Stimulated activated naive CD4-positive, alpha-beta T cell (primary cell): ENCODE measurements at regions not wholly inside any gene's neighbourhood (a gene's known extent, or its start where the extent isn't known, plus 50 kb on each side); places are given as distances from the start of the nearest gene placed in this dataset.

Experiments used
- DNase-seq, 6 experiments: peaks; one replicate each; lab custom pipeline; 2025; lab: John Stamatoyannopoulos, UW

DNA sequence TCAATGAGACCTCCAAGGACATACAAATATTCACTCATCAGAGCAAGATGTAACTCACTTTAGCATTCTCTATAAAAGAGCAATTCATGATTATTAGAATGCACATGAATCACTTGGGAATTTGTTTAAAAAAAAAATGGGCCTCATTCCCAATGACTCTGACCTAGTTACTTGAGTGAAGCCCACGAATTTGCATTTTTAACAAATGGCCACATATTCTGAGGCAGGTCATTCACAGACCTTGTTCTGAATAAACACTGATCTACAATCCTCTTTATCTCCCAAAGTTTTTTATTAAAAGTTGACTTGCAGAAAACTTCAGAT is 255.1 kb upstream of the VEGFC start:
- DNase-seq, result no peak

DNA sequence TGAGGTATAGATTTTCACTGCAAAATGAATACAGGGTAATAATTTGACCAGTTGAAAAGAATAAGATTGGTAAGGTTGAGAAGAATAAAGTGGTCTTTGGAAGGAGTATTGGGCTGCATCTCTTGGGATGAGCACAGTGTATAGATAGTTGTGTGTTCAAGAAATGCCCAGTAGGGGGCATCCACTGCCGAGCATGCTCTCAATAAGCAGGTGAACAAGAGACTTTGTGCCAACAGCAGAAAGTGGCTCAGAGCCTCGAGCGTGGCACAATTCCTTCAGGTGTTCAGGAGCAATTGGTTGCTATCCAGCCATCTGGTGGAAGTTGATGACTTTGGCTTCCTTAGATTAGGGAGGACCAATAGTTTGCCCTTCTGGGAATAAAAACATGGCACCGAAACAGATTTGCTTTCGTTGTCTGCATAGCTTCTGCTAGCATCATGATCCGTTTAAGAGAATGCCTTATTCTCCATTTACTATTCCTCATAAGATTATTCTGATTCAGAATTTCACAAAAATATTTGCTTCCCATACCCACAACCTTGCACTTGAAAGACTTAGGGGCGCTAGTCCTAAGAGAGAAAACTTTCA is 258.1 kb upstream of the NEIL3 start:
- no peak for DNase-seq

DNA sequence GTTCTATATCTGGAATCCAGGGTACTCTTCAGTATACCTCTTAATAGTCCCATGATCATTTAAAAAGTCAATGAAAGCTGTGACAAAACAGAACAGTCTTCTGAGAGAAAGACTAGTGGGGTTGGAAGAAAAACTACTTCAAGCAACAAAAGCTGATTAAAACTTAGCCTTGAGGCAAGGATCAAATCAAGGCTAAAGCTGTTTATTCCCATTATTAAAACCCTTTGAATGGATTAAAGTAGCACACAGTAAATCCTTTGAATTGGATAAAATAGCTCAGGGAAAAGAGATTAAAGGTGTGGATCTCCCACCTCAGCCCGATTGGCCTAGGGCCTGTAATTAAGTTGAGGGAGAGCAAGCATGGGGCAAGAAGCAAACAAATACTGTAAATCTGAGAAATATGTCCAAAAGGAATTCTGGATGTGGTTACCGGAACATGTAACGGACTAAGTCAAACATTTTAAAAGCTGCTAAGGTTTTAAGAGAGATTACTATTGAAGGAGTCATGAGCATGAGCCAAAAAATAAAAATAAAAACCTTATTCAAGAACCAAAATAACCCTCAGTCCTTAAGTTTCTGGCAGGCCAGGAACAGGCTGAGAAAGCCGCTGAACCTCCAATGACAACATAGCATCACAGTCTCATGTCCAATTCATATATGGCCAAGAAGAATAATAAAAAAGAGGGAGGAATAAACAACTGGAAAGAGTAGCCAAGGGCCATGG is 257.3 kb upstream of the NEIL3 start:
- DNase-seq, result no peak

DNA sequence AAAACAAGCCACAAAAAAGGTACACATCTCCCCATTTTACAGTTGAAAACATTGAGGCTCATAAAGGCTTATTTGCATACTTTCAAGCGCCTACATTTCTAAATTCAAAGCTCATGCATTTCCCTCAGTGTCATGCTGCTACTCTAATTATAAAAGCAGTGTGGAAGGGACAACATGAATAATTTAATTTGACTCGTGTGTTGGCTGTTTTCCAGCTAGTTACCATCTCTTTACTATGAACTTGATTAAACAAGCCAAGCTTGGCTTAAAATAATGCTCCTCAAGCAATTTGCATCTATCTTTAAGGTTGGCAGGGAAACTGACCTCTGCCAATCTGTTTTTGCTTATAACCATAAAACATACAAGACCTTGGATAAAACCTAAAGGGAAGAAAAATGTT is 252.5 kb upstream of the NEIL3 start:
- no peak for DNase-seq

GRCh38 chr4:177064116-177064515 is 245.6 kb upstream of the NEIL3 start:
- DNase-seq, result no peak

GRCh38 chr4:177064729-177065394 is 244.8 kb upstream of the NEIL3 start:
- DNase-seq, result no peak

DNA sequence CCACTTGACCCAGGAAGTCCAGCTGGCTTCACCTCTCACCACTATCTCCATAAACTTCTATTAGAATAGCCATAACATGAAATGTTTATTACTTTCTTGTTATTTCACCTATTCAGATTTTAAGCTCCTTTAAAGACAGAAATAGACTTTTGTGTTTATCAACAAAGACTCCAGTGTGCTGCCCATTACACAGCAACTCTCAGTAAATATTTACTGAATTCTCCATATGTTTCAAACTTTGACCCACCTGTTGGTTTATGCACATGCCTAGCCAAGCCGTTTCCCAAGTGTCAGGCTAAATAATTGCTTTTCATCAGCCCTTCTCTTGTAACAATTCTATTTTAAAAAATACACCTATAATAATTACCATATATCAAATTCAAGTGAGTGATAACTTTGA is 242.9 kb upstream of the NEIL3 start:
- DNase-seq, result no peak

GRCh38 chr4:177070533-177071058 is 239.1 kb upstream of the NEIL3 start:
- no peak for DNase-seq

- DNase-seq, result no peak
These were observed 232.3 kb upstream of the NEIL3 start for GRCh38 chr4:177077095-177077971.

DNA sequence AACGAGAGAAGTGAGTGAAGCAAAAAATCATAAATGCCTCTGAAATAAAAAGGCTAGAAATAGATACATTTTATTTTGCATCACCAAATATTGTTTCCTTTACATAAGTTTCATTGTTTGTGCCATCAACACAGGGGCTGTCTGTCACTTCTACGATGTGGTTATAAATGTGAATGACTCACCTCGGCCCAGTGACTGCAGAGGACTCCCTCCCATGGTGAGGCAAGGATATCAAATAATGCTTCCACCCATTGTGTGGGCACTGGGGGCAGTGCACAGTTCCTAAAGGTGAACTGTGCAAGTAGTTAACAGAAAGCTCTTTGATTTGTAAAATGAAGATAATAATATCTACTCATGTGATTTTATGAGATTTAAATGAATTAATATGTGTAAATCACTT is 230.3 kb upstream of the NEIL3 start:
- DNase-seq, result no peak

GRCh38 chr4:177080388-177080787 is 229.3 kb upstream of the NEIL3 start:
- no peak for DNase-seq

GRCh38 chr4:177087060-177087459 is 222.6 kb upstream of the NEIL3 start:
- no peak for DNase-seq

DNA sequence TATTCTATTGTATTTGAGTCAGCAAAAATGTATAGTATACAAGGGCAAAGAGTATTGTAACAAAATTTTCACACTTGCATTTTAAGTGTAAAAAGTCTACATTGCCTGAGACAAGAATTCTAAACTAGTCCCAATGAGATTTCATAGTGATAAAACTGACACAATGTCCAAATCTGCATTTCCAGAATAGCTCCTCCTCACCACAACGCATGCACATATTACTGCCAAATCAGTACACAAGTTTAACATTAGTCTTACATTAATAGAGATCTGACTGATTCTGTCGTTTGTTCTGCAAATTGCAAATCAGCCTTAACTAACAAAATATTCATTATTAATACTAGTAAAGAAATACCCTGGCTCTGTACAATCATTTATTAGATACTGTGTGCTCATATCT is 222.2 kb upstream of the NEIL3 start:
- DNase-seq, result no peak

DNA sequence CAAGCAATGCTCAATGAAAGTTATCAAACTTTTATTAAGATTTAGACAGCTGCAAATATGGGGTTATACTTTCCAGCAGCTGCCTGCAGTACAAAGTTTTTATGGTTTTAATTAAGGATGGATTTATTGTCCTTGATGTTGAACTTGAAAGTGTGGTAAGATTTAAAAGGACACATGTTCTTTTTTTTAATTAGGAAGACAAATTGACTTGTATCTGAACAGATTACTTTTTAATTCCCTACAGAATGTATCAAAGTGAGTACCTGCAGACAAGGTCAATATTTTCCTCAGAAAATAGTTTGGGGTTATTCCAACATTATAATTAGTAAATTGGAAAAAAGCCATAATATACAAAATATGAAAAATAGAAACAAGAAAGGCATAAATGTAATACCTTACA is 218.2 kb upstream of the NEIL3 start:
- DNase-seq, result no peak

- DNase-seq, result no peak
These were observed 216.9 kb upstream of the NEIL3 start for GRCh38 chr4:177092807-177093206.

- DNase-seq, result no peak
These were observed 215.7 kb upstream of the NEIL3 start for GRCh38 chr4:177093964-177094363.

DNA sequence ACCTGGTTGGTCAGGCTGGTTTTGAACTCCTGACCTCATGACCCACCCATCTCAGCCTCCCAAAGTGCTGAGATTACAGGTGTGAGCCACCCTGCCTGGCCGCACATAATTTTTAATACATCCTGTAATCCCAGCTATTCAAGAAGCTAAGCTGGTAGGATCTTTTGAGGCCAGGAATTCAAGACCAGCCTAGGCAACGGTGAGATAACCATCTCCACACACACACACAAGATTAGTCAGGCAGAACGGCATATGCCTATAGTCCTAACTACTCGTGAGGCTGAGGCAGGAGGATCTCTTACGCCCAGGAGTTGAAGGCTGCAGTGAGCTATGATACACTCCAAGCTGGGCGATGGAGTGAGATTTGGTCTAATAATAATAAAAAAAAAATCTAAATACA is 212.4 kb upstream of the NEIL3 start:
- DNase-seq, result no peak

GRCh38 chr4:177099211-177099610 is 210.5 kb upstream of the NEIL3 start:
- DNase-seq, result no peak

GRCh38 chr4:177100307-177100706 is 209.4 kb upstream of the NEIL3 start:
- no peak for DNase-seq

DNA sequence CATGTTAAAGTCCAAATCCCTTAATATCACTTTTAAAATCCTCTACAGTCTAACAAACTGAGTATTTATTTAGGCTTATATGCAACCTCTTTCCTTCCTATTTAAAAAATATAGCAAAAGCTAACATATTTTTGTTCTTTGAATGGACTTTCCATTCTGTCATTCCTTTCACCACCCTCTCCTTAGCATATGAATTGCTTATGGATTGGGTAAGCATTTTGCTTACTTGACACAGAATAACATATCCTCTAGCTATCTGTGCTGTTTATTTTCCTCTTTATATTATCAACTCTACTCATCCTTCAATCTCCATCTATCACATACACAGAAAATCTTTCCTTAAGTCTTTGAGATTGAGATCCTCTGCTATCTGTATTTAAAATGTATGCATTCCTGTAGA is 206.1 kb upstream of the NEIL3 start:
- DNase-seq, result no peak

- no peak for DNase-seq
These were observed 204.1 kb upstream of the NEIL3 start for GRCh38 chr4:177105536-177105935.

- DNase-seq, result no peak
These were observed 202.3 kb upstream of the NEIL3 start for GRCh38 chr4:177107288-177107921.
